GM19043 (cell line): ENCODE measurements at regions not wholly inside any gene's neighbourhood (a gene's known extent, or its start where the extent isn't known, plus 50 kb on each side); places are given as distances from the start of the nearest gene placed in this dataset.

Experiments used
- ATAC-seq: cut with Tn5 transposase; IDR thresholded peaks from one replicate; pipeline ENCODE4 v1.9.1; 2021; ENCODE audit warnings: low read depth; ENCODE audit not compliant: unreplicated experiment

- no peak for ATAC-seq
These were observed 165.8 kb downstream of the INHBA start for GRCh38 chr7:41536873-41537665.

- ATAC-seq = no peak
These were observed 166.6 kb downstream of the INHBA start for GRCh38 chr7:41536122-41536872.

- ATAC-seq = no peak
These were observed 173.1 kb downstream of the INHBA start for GRCh38 chr7:41529831-41530230.

- ATAC-seq = no peak
These were observed 178.0 kb downstream of the INHBA start for GRCh38 chr7:41524876-41525275.

GRCh38 chr7:41520445-41520844 lies 182.4 kb downstream of the INHBA start:
- no peak for ATAC-seq

GRCh38 chr7:41517771-41518170 lies 185.1 kb downstream of the INHBA start:
- ATAC-seq = no peak

- no peak for ATAC-seq
These were observed 194.1 kb downstream of the INHBA start for GRCh38 chr7:41508755-41509154.

GRCh38 chr7:41507686-41508268 lies 195.1 kb downstream of the INHBA start:
- no peak for ATAC-seq

- no peak for ATAC-seq
These were observed 198.5 kb downstream of the INHBA start for GRCh38 chr7:41504214-41504980.

GRCh38 chr7:41503438-41503837 lies 199.5 kb downstream of the INHBA start:
- no peak for ATAC-seq

- ATAC-seq = no peak
These were observed 201.4 kb downstream of the INHBA start for GRCh38 chr7:41501466-41501865.

GRCh38 chr7:41501006-41501405 lies 201.9 kb downstream of the INHBA start:
- ATAC-seq = no peak

GRCh38 chr7:41492603-41493002 lies 210.3 kb downstream of the INHBA start:
- no peak for ATAC-seq

GRCh38 chr7:41491883-41492471 lies 210.9 kb downstream of the INHBA start:
- ATAC-seq = no peak

GRCh38 chr7:41491308-41491707 lies 211.6 kb downstream of the INHBA start:
- no peak for ATAC-seq

- ATAC-seq = no peak
These were observed 213.0 kb downstream of the INHBA start for GRCh38 chr7:41489885-41490284.

- no peak for ATAC-seq
These were observed 215.5 kb downstream of the INHBA start for GRCh38 chr7:41487229-41487940.

GRCh38 chr7:41481353-41481752 lies 221.5 kb downstream of the INHBA start:
- no peak for ATAC-seq

- no peak for ATAC-seq
These were observed 224.7 kb downstream of the INHBA start for GRCh38 chr7:41478187-41478586.

GRCh38 chr7:41476460-41476803 lies 226.5 kb downstream of the INHBA start:
- no peak for ATAC-seq
